GM18951 (cell line): ENCODE measurements at regions not wholly inside any gene's neighbourhood (a gene's known extent, or its start where the extent isn't known, plus 50 kb on each side); places are given as distances from the start of the nearest gene placed in this dataset.
"Not testable (repeated sequence)": the region's sequence is repeated elsewhere in the genome, so short reads cannot be mapped to it uniquely, and the experiment has no call there.

ENCODE experiments used
- POLR2A ChIP-seq: IDR thresholded peaks from 4 replicates; pipeline ENCODE4 v1.6.1; 2011; ENCODE audit warnings: mild to moderate bottlenecking; ENCODE audit not compliant: insufficient read length, insufficient read depth; ENCODE audit errors: extremely low read depth
- in situ Hi-C: fragments of 300-500 bp; cut with MboI; formaldehyde crosslinking; loops from one replicate; pipeline ENCODE4 v1.12.0; 2022; ENCODE audit warnings: low sequenced_read_pairs, mixed read lengths, inconsistent platforms; ENCODE audit not compliant: unreplicated experiment

DNA sequence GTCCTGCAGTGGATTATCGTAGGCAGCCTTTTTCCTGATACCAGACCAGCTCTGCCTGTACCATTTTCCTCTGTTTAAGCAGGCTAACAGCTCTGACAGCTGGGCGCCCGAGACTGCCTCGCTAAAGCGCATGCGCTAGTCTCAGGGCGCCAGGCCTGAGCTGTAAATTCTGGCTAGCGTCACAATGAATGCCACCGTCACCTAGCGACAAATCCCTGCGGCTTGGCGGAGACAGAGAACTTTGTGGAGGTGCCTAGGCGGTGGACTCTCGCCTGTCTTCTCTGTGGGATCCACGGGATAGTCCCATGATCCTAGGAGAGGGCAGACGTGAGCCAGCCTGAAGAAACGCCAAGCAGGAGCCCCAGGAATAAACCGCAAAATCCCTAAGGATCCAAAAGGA, 573.9 kb downstream of the KCNJ18 start:
- no peak for TF ChIP-seq POLR2A
- in situ Hi-C loops: no loop called here

DNA sequence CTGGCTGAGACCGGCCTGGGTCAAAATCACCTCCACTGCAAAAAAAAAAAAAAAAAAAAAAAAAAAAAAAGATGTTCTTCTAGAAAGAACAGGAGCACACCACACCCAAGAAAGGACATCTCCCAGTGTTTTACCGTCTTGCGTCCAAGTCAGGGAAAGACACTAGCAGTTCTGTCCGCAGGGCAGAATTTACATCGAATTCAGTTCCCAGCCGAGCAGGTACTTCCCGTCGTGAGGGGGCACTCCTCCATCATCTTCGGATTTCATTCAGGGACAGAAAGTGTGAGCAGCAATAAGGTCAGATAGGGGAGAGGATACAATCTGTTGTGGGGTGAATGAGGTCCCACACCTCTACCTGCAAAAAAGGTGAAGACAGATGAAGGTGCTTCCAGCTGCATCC, 574.7 kb downstream of the KCNJ18 start:
- TF ChIP-seq POLR2A: no peak
- in situ Hi-C loops: no loop called here

DNA sequence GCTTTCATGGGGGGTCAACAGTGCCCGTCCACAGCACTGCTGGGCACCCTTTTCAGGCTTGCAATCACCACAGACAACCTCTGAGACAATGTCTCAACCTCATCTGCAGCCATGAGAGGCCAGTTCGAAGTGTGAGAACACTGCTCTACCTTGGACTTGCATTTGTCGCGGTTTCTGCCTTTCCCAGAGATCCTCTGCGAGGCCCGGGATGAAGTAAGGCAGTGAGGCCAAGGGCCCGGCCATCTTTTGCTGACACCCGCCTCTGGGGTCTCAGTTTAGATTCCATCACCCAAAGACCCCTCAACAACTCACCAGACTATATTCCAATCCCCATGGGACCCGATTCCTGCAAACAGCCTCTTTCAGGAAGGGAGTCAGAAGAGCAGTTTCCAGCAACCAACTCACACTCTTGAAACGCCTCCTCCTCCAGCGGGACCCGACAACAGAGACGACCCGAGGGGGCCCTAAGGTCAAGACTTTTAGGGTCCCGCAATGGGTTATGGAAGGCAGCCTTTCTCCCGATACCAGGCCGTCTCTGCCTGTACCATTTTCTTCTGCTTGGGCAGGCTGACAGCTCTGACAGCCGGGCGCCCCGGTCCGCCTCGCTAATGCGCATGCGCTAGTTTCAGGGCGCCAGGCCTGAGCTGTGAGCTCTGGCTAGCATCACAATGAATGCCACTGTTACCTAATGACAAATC, 576.0 kb downstream of the KCNJ18 start:
- TF ChIP-seq POLR2A: no peak
- in situ Hi-C loops: no loop called here

DNA sequence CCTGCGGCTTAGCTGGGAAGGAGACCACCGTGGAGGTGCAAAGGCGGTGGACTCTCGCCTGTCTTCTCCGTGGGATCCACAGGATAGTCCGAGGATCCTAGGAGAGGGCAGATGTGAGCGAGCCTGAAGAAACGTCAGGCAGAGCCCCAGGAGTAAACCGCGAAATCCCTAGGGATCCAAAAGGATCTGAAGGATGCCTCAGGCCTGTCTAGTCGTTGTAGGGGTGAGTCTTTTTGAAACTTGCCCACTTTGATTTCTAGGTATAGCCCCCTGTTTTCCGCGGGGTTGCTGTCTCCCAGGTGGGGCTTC, 576.5 kb downstream of the KCNJ18 start:
- in situ Hi-C loops: no loop called here
- TF ChIP-seq POLR2A: no peak

DNA sequence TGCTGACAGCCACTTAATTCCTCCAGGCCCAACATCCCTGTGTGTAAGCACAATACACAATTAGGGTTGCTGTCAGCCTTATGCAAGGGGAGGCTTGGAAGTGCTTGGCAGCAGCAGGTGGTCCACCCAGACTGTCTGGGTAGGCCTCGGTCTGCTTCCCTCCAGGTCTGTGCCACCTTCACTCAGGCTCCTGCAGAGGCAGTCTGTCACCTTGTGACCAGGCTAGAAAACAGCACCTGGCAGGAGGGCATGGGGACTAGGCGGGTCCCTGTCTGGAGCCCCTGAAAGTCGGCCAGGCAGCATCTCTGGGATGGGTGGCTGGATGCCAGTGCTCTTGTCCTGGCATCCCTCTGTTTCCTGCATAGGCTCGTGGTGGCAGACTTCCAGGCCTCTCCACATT, 578.1 kb downstream of the KCNJ18 start:
- in situ Hi-C loops: no loop called here
- no peak for TF ChIP-seq POLR2A

DNA sequence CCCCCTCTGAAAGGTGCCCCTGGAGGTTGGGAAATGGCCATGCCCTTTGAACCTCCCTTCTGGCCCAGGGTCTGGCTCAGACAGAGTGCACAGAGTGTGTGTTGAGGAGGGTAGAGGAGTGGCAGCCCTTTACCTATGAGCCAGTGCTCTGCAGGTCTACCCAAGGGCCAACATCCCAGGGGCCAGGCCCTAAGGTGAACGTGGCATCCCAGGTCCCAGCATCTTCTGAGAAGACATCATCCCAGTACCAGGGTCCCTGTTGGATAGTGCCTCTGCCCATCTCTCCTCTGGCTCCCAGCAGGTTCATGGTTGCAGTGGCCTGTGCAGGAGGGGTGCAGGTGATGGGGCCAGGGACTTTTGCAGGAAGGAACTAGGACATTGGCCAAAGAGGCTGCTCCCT, 578.5 kb downstream of the KCNJ18 start:
- in situ Hi-C loops: not testable (repeated sequence)

DNA sequence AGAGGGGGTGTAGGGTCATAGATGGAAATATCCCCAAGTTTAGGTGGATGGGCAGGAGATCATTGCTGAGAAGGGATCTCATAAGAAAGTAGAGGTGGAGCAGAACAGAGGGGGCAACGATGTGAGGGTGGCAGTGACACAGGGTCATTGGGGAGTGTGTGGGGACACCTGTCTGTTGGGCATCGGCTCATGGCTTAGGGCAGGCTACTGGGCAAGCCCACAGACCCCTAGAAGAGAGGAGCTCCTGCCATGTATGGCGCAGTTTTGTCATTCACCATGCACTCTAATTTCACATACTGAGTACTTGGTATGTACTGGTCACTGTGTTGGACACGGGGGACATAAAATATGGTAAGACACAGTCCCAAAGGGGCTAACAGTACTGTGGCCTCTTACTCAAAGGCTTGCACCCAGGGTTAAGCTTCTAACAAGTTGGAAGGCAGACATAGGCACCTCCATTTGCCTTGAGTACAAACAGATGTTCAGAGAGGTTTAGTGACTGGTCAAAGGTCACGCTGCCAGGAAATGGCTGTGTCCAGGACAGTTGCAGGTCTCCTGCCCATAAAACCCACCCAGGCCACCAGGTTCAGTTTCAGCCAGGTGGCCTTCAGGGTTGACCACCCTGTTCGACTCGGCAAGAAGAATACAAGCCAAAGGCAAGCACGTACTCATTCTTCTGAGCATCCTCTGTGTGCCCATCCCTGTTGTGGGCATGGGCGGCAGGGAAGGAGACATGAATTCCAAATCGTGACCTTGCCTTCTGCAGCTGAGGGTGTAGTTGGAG, 580.2 kb downstream of the KCNJ18 start:
- in situ Hi-C loops: no loop called here

DNA sequence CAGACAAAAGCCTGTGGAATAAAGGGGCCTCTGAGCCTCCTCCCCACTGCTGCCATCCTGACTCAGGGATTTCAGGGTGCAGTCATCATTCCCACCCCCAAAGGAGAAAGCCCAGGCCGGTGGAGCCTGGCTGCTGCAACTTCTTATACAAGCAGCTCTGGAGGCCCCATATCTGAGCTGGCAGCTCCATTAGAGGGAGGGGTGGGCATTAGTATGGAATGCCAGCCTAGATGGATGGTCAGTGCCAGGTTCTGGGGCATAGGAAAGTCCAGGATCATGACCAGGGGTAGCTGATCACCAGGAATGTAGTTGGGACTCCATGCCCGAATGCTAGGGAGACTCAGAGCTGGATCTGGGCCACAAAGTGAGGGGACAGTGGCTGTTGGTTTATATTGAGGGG, 581.0 kb downstream of the KCNJ18 start:
- in situ Hi-C loops: no loop called here
- no peak for TF ChIP-seq POLR2A

More for the DNA sequence above, 580.2 kb downstream of the KCNJ18 start:
- no peak for TF ChIP-seq POLR2A

DNA sequence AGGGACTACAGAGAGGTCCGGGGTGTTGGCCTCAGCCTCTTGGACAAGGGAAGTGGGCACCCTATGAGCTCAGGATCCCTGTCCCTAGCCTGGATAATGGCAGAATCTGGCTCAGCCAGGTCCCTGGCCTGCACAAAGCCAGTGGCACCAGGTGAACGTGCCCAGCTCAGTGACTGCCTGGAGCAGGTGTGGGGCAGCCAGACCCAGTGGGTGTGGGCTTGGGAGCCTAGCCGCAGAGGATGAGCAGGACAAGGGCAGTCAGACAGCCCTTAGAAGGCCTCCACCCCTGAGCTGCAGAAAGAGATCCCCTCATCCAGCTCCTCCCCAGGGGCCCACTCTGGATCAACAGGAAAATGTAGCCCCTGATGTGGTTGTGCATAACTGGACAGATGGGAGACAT, 585.3 kb downstream of the KCNJ18 start:
- no peak for TF ChIP-seq POLR2A
- in situ Hi-C loops: no loop called here

DNA sequence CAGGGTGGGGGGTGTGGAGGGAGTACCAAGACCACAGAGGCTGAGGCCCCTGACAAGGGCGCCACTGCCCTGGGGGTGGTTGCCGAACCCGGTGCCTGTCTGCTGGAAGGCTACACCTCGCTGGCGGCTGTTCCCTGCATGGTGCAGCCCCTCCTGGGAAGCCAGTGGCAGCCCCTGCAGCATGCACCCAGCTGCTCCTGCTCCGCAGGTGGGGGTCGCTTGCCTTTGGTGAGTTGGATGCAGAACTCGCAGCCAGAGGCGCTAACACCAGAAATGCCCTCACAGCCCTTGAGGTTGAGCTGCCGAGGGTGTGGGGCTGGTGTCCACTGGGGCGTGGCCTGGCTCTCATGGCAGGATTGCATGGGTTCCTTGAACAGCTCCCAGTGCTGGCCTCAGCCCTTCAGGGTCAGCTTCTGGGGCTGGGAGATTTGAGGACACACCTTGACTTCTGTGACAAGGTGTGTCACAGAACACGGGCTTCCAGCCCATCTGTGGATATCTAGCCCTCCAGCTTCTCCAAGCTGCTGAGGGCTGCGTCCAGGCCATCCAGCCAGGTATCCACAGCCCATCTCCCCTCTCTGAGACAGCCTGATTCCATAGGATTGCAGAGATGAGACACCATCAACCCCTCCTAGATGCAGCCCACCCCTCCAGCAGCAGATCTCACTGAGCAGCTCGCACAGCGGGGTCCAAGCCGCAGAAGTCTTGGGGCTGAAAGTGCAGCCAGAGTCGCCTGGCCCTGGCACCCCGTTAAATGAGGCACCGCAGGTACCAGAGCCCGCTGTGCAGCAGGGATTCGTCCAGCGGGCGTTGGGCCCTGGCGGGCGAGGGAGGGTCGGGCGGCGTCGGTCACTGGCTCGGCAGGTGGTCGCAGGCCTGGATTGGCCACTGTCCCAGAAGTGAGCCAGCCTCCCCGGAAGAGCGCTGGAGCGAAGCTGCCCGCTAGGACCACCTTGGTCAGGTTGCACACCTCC, 586.3 kb downstream of the KCNJ18 start:
- in situ Hi-C loops: no loop called here
- TF ChIP-seq POLR2A: no peak

DNA sequence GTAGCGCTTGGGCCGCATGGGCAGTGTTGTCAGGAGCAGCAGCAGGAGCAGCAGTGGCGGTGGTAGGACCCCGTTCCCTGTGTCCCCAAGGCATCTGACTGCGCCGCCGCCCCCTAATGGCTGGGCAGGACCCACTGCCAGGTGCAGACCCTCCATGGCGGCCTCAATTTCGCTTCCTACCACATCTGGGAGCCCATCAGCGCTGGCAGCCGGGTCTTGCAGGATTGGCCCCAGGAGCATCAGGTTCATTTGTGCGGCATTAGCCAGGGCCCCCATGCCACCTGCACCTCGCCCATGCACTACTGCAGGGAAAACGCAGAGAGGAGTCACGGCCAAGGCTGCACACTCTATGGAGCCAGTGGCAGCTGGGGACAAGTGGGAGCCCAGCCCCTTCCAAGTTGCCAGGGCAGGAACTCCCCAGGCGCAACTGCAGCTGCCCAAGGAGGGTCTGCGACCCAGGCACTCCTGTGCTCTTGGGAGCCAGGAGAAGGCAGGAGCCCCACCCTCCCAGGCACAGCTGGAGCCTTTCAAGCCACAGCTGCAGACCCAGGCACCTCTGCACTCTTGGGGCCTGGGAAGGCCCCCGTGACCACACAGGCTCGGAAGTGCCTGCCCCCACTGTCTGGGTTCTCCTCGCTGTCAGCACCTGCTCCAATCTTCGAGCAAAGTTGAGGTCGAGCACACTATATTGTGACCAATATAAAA, 594.2 kb downstream of the KCNJ18 start:
- TF ChIP-seq POLR2A: no peak
- in situ Hi-C loops: no loop called here

DNA sequence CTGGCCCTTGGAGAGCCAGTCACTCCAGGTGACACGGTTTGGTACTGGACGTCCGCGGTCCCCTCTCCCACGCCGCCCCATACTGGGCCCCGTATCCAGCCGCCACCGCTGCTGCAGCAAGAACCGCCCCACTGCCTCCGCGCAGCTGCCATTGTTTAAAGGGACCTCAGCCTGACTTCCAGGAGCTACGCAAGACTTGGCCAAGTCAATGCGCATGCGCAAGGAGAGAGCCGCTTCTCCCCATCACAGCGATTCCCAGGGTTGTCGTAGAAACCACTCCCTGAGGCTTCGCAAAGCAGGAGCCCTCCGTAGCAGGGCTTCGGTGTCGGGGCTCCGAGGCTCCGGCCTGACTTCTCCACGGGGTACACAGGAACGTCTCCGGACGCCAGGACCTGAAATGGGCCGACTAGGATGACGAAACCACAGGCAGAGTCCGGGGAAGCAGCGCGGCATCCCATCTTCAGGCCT, 606.2 kb downstream of the KCNJ18 start:
- in situ Hi-C loops: not testable (repeated sequence)

DNA sequence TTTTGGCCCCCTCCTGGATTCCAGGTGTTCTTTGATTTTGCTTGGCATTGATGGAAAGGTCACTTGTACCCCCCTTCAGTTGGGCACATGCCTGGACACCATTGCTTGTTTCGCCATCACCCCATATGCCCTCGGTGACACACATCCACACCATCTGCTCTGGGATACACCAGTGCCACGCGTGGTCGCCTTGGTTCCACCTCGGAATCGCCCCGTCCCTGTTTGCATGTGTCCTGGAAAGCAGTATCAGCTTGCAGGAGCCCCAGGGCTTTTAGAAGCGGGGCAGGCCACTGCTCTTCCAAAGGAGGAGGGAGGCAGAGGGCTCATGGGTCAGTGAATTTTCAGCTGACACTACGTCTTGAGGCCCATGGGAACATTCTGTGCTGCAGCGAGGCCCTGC, 607.9 kb downstream of the KCNJ18 start:
- in situ Hi-C loops: no loop called here
- no peak for TF ChIP-seq POLR2A

DNA sequence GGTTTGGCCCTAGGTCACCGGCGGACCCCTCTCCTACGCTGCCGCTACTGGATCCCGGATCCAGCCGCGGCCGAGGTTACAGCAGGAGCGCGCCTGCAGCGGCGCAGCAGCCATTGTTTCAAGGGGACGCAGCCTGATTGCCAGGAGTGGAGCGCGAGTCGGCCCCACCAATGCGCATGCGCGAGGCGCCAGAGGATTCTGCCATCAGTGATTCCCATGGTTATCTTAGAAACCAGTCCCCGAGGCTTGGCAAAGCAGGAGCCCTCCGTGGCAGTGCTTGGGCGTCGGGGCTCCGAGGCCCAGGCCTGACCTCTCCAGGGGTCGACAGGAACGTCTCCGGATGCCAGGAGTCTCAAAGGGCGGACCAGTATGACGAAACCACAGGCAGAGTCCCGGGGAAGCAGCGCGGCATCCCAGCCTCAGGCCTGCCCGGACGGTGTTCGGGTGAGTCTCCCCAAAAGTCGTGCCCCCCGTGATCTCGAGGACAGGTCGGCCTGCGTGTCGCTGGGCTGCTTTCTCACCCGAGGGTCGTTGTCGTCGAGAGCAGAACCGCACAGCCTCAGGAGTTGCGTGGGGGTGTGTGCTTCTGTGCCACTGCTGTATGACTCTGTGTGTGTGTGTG, 608.5 kb downstream of the KCNJ18 start:
- TF ChIP-seq POLR2A: no peak
- in situ Hi-C loops: no loop called here
